ENCODE measurements at regions not wholly inside any gene's neighbourhood (a gene's known extent, or its start where the extent isn't known, plus 50 kb on each side); places are given as distances from the start of the nearest gene placed in this dataset.

- Histone ChIP-seq H3K9ac (ENCODE audit: low read length) (no peak overlapping the region), H3K27me3 (ENCODE audit: insufficient read depth, low read length) (no peaks in the 10 kb centered on the region), H3K36me3 (ENCODE audit: insufficient read depth, low read length) (no peaks in the 10 kb centered on the region), H3K4me2 (ENCODE audit: low read length) (peak overlapping the region; percentile 33), H3K9me3 (ENCODE audit: insufficient read depth, low read depth, low read length) (no peaks in the 10 kb centered on the region), H3K27ac (ENCODE audit: low read depth, low read length) (no peak overlapping the region), H3K79me2 (ENCODE audit: insufficient read depth, low read length) (no peaks in the 10 kb centered on the region), H3K4me3 (ENCODE audit: insufficient read depth, low read depth, low read length) (no peak overlapping the region), H2AFZ (ENCODE audit: low read depth, low read length) (no peak overlapping the region), H3K4me1 (ENCODE audit: insufficient read depth, low read length) (peaks cover 24% of the 10 kb centered on the region), H4K20me1 (ENCODE audit: insufficient read depth, low read length) (no peaks in the 10 kb centered on the region)
- Mint-ChIP-seq H3K27ac (ENCODE audit: unreplicated experiment) (no peak overlapping the region), H3K4me3 (ENCODE audit: unreplicated experiment) (no peak overlapping the region), H3K36me3 (ENCODE audit: low read depth, unreplicated experiment) (no peaks in the 10 kb centered on the region), H3K4me1 (ENCODE audit: low read depth, unreplicated experiment) (peaks cover 13% of the 10 kb centered on the region), H3K9me3 (ENCODE audit: unreplicated experiment) (no peaks in the 10 kb centered on the region), H3K27me3 (ENCODE audit: low read depth, unreplicated experiment) (no peaks in the 10 kb centered on the region)
- FAIRE-seq, result no peak
- peak; percentile 71 for DNase-seq (ENCODE audit: low read depth)
- TF ChIP-seq CTCF (IDR thresholded peaks at IDR 0.05; ENCODE audit: insufficient read depth, low read depth, low read length), result no peak
- no peak for TF ChIP-seq EZH2 (IDR thresholded peaks at IDR 0.05; ENCODE audit: insufficient read depth, low read length)
These were observed 485.5 kb downstream of the PTPRC start for GRCh38 chr1:199124351-199124750.

- TF ChIP-seq CTCF (IDR thresholded peaks at IDR 0.05; ENCODE audit: insufficient read depth, low read depth, low read length), result no peak
- no peak for TF ChIP-seq EZH2 (IDR thresholded peaks at IDR 0.05; ENCODE audit: insufficient read depth, low read length)
- no peak for FAIRE-seq
These were observed 490.4 kb downstream of the PTPRC start for GRCh38 chr1:199129247-199129646.

GRCh38 chr1:199132006-199132405, 493.2 kb downstream of the PTPRC start:
- no peak for FAIRE-seq
- H3K79me2 ChIP-seq (ENCODE audit: insufficient read depth, low read length), result no peaks in the 10 kb centered on the region
- H3K27ac Mint-ChIP-seq (ENCODE audit: unreplicated experiment), result no peak overlapping the region
- H3K4me1 Mint-ChIP-seq (ENCODE audit: low read depth, unreplicated experiment), result no peaks in the 10 kb centered on the region
- DNase-seq (ENCODE audit: low read depth), result no peak
- H3K4me3 ChIP-seq (ENCODE audit: insufficient read depth, low read depth, low read length), result no peak overlapping the region
- H2AFZ ChIP-seq (ENCODE audit: low read depth, low read length), result no peak overlapping the region
- H3K9ac ChIP-seq (ENCODE audit: low read length), result no peak overlapping the region
- TF ChIP-seq CTCF (IDR thresholded peaks at IDR 0.05; ENCODE audit: insufficient read depth, low read depth, low read length), result no peak
- TF ChIP-seq EZH2 (IDR thresholded peaks at IDR 0.05; ENCODE audit: insufficient read depth, low read length), result no peak
- no peaks in the 10 kb centered on the region for H3K36me3 ChIP-seq (ENCODE audit: insufficient read depth, low read length)
- H4K20me1 ChIP-seq (ENCODE audit: insufficient read depth, low read length), result no peaks in the 10 kb centered on the region
- no peaks in the 10 kb centered on the region for H3K9me3 Mint-ChIP-seq (ENCODE audit: unreplicated experiment)
- no peaks in the 10 kb centered on the region for H3K9me3 ChIP-seq (ENCODE audit: insufficient read depth, low read depth, low read length)
- H3K27me3 ChIP-seq (ENCODE audit: insufficient read depth, low read length), result no peaks in the 10 kb centered on the region
- no peak overlapping the region for H3K27ac ChIP-seq (ENCODE audit: low read depth, low read length)
- no peaks in the 10 kb centered on the region for H3K27me3 Mint-ChIP-seq (ENCODE audit: low read depth, unreplicated experiment)
- peaks cover 3% of the 10 kb centered on the region for H3K4me1 ChIP-seq (ENCODE audit: insufficient read depth, low read length)
- H3K36me3 Mint-ChIP-seq (ENCODE audit: low read depth, unreplicated experiment), result no peaks in the 10 kb centered on the region
- H3K4me2 ChIP-seq (ENCODE audit: low read length), result no peak overlapping the region
- H3K4me3 Mint-ChIP-seq (ENCODE audit: unreplicated experiment), result no peak overlapping the region

More at GRCh38 chr1:199129247-199129646, 490.4 kb downstream of the PTPRC start:
- no peaks in the 10 kb centered on the region for H3K27me3 Mint-ChIP-seq (ENCODE audit: low read depth, unreplicated experiment)
- Histone ChIP-seq H3K9me3 (ENCODE audit: insufficient read depth, low read depth, low read length) (no peaks in the 10 kb centered on the region), H2AFZ (ENCODE audit: low read depth, low read length) (no peak overlapping the region), H3K9ac (ENCODE audit: low read length) (no peak overlapping the region), H3K4me2 (ENCODE audit: low read length) (no peak overlapping the region), H3K4me1 (ENCODE audit: insufficient read depth, low read length) (peaks cover 8% of the 10 kb centered on the region), H4K20me1 (ENCODE audit: insufficient read depth, low read length) (no peaks in the 10 kb centered on the region), H3K36me3 (ENCODE audit: insufficient read depth, low read length) (no peaks in the 10 kb centered on the region), H3K4me3 (ENCODE audit: insufficient read depth, low read depth, low read length) (no peak overlapping the region), H3K27me3 (ENCODE audit: insufficient read depth, low read length) (no peaks in the 10 kb centered on the region), H3K79me2 (ENCODE audit: insufficient read depth, low read length) (no peaks in the 10 kb centered on the region), H3K27ac (ENCODE audit: low read depth, low read length) (no peak overlapping the region)
- H3K4me3 Mint-ChIP-seq (ENCODE audit: unreplicated experiment), result no peak overlapping the region
- no peaks in the 10 kb centered on the region for H3K9me3 Mint-ChIP-seq (ENCODE audit: unreplicated experiment)
- no peaks in the 10 kb centered on the region for H3K36me3 Mint-ChIP-seq (ENCODE audit: low read depth, unreplicated experiment)
- DNase-seq (ENCODE audit: low read depth), result peak; percentile 4
- H3K4me1 Mint-ChIP-seq (ENCODE audit: low read depth, unreplicated experiment), result peaks cover 6% of the 10 kb centered on the region
- H3K27ac Mint-ChIP-seq (ENCODE audit: unreplicated experiment), result no peak overlapping the region

Data from astrocyte (in vitro differentiated cells and primary cell).